DND-41 (cell line): ENCODE measurements at regions not wholly inside any gene's neighbourhood (a gene's known extent, or its start where the extent isn't known, plus 50 kb on each side); places are given as distances from the start of the nearest gene placed in this dataset.

ENCODE experiments used
- CTCF ChIP-seq: IDR thresholded peaks from 2 replicates; pipeline ENCODE4 v1.5.1; 2012; ENCODE audit warnings: borderline replicate concordance, low read length, moderate library complexity, mild to moderate bottlenecking; ENCODE audit not compliant: poor library complexity, severe bottlenecking; ENCODE audit errors: extremely low read depth
- EZH2 ChIP-seq: IDR thresholded peaks from 3 replicates; pipeline ENCODE4 v1.6.1; 2012; ENCODE audit warnings: borderline replicate concordance, low read depth, mild to moderate bottlenecking, moderate library complexity, low read length, inconsistent platforms; ENCODE audit not compliant: severe bottlenecking

GRCh38 chr9:71549023-71549422 is 219.3 kb downstream of the CEMIP2 start:
- no peak for TF ChIP-seq CTCF
- no peak for TF ChIP-seq EZH2
